Endothelial cell of umbilical vein (primary cell): ENCODE measurements at regions not wholly inside any gene's neighbourhood (a gene's known extent, or its start where the extent isn't known, plus 50 kb on each side); places are given as distances from the start of the nearest gene placed in this dataset.

Source experiments
- BruUV-seq: library from RNA; stranded (reverse); fragments of 400-500 nt; replicated peaks from 2 replicates; lab custom pipeline; 2021; lab: Mats Ljungman, UMichigan
- CTCF ChIA-PET: fragments of 300-600, 350-600 bp; sonication (Branson Sonifier 250); formaldehyde crosslinking; loops from one replicate; lab custom pipeline; 2021; ENCODE audit warnings: antibody characterized with exemption, inconsistent platforms; lab: Charles Lee
- POLR2A ChIA-PET: fragments of 300-600, 350-600 bp; sonication (Branson Sonifier 250); formaldehyde crosslinking; loops from one replicate; lab custom pipeline; 2021; ENCODE audit warnings: antibody characterized with exemption, inconsistent platforms; lab: Charles Lee
- DNase-seq: peaks from one replicate; pipeline ENCODE4 v3.0.0-alpha.2; 2011; ENCODE audit warnings: low read depth, low spot score
- FAIRE-seq: peaks from 2 replicates; lab custom pipeline; 2011; peaks lifted over from hg19 to GRCh38; lab: Jason Lieb, UNC
- H2AFZ ChIP-seq: 2 replicates; pipeline ENCODE4 v1.6.0; 2012; ENCODE audit warnings: low read depth, low read length, control low read depth, inconsistent platforms
- H3K27ac ChIP-seq: 2 replicates; pipeline ENCODE4 v1.5.1; 2011; ENCODE audit warnings: low read depth, mild to moderate bottlenecking, control low read depth, low read length, moderate library complexity; ENCODE audit not compliant: insufficient read depth
- H3K27me3 ChIP-seq, 2 experiments: 2 replicates each; pipeline versions ENCODE4 v1.6.0 to v1.6.1; 2011; ENCODE audit warnings: low read length in 2 of 2, mixed read lengths in 1 of 2; ENCODE audit not compliant: control insufficient read depth in 2 of 2, insufficient read depth in 2 of 2
- H3K36me3 ChIP-seq, 2 experiments: 2 replicates in 1 of 2; 3 replicates in 1 of 2; pipeline ENCODE4 v1.5.1; 2011; ENCODE audit warnings: low read length in 2 of 2, mild to moderate bottlenecking in 1 of 2, moderate library complexity in 1 of 2; ENCODE audit not compliant: control insufficient read depth in 2 of 2, insufficient read depth in 2 of 2; ENCODE audit errors: extremely low read depth in 1 of 2
- H3K4me1 ChIP-seq: 3 replicates; pipeline ENCODE4 v1.5.1; 2011; ENCODE audit warnings: mild to moderate bottlenecking, low read length; ENCODE audit not compliant: control insufficient read depth, insufficient read depth; ENCODE audit errors: extremely low read depth
- H3K4me2 ChIP-seq: 2 replicates; pipeline ENCODE4 v1.6.1; 2011; ENCODE audit warnings: low read length, control low read depth, mixed read lengths; ENCODE audit not compliant: insufficient read depth
- H3K4me3 ChIP-seq, 3 experiments: fragments of 200-600 bp in 1 of 3; sonication (generic), shearing (Covaris generic) in 1 of 3; replicated peaks in 1 of 3; 2 replicates each; pipeline ENCODE4 v1.5.1; 2011 to 2016; ENCODE audit warnings: control low read depth in 3 of 3, low read length in 3 of 3, mild to moderate bottlenecking in 2 of 3, inconsistent platforms in 1 of 3, low read depth in 1 of 3, moderate library complexity in 1 of 3; ENCODE audit not compliant: insufficient read depth in 1 of 3
- H3K79me2 ChIP-seq: 2 replicates; pipeline ENCODE4 v1.6.0; 2012; ENCODE audit warnings: low read length, inconsistent platforms; ENCODE audit not compliant: control insufficient read depth, insufficient read depth
- H3K9ac ChIP-seq: replicated peaks from 2 replicates; pipeline ENCODE3; 2011; ENCODE audit warnings: low read length, control low read depth; ENCODE audit not compliant: insufficient read depth; ENCODE audit errors: extremely low read depth
- H3K9me1 ChIP-seq: replicated peaks from 3 replicates; pipeline ENCODE4 v1.6.0; 2011; ENCODE audit warnings: mild to moderate bottlenecking, low read length; ENCODE audit not compliant: control insufficient read depth, insufficient read depth; ENCODE audit errors: extremely low read depth
- H3K9me3 ChIP-seq: replicated peaks from 2 replicates; pipeline ENCODE4 v1.5.1; 2012; ENCODE audit warnings: low read length, inconsistent platforms; ENCODE audit not compliant: control insufficient read depth, insufficient read depth
- H4K20me1 ChIP-seq: replicated peaks from 2 replicates; pipeline ENCODE3; 2011; ENCODE audit warnings: mild to moderate bottlenecking, low read length; ENCODE audit not compliant: control insufficient read depth, insufficient read depth; ENCODE audit errors: extremely low read depth
- EZH2 ChIP-seq: IDR thresholded peaks from 2 replicates; pipeline ENCODE4 v1.6.1; 2012; ENCODE audit warnings: borderline replicate concordance, low read depth, mild to moderate bottlenecking, moderate library complexity, low read length, inconsistent platforms; ENCODE audit not compliant: severe bottlenecking
- FOS ChIP-seq: IDR thresholded peaks from 2 replicates; pipeline ENCODE4 v1.6.1; 2011; ENCODE audit warnings: mild to moderate bottlenecking, low read length, moderate library complexity, borderline replicate concordance; ENCODE audit not compliant: insufficient read depth
- GATA2 ChIP-seq: IDR thresholded peaks from 2 replicates; pipeline ENCODE4 v1.7.0; 2011; ENCODE audit warnings: low read depth, mild to moderate bottlenecking, moderate library complexity, mixed read lengths, low read length; ENCODE audit not compliant: insufficient read length, insufficient read depth
- JUN ChIP-seq: IDR thresholded peaks from 2 replicates; pipeline ENCODE4 v1.6.1; 2011; ENCODE audit warnings: borderline replicate concordance, low read depth; ENCODE audit not compliant: insufficient read length, insufficient read depth
- MYC ChIP-seq: IDR thresholded peaks from one replicate; pipeline ENCODE4 v1.6.1; 2011; ENCODE audit warnings: mild to moderate bottlenecking, low read depth, low read length
- POLR2A ChIP-seq: IDR thresholded peaks from 2 replicates; pipeline ENCODE4 v1.6.1; 2012; ENCODE audit warnings: low read depth, mild to moderate bottlenecking, control low read depth, low read length
- POLR2AphosphoS5 ChIP-seq: IDR thresholded peaks from 2 replicates; pipeline ENCODE4 v1.6.1; 2012; ENCODE audit warnings: low read depth, mild to moderate bottlenecking, control low read depth, low read length, moderate library complexity; ENCODE audit not compliant: insufficient read depth
- dilution Hi-C: fragments of 300-500 bp; cut with MboI; formaldehyde crosslinking; loops from one replicate; pipeline ENCODE4 v1.15.0; 2019; ENCODE audit warnings: low sequenced_read_pairs; ENCODE audit not compliant: extremely low pct_ligation_motif_present
- intact Hi-C: fragments of 100-400 bp; cut with micrococcal nuclease; formaldehyde crosslinking; loops from one replicate; pipeline ENCODE4 v1.10.0; 2022
- TF ChIP-seq, protein P1 (sequence below), 2 donors: IDR thresholded peaks; 1 replicate in 1 of 2; 2 replicates in 1 of 2; pipeline ENCODE4 v1.5.1; 2011; ENCODE audit warnings: low read length in 2 of 2, mild to moderate bottlenecking in 2 of 2, moderate library complexity in 2 of 2, control low read depth in 1 of 2, inconsistent platforms in 1 of 2, low read depth in 1 of 2; ENCODE audit not compliant: insufficient read depth in 1 of 2; ENCODE audit errors: extremely low read depth in 1 of 2
- TF ChIP-seq, protein P2 (sequence below): IDR thresholded peaks from 2 replicates; pipeline ENCODE4 v1.6.1; 2011; ENCODE audit not compliant: insufficient read depth, insufficient read length

DNA sequence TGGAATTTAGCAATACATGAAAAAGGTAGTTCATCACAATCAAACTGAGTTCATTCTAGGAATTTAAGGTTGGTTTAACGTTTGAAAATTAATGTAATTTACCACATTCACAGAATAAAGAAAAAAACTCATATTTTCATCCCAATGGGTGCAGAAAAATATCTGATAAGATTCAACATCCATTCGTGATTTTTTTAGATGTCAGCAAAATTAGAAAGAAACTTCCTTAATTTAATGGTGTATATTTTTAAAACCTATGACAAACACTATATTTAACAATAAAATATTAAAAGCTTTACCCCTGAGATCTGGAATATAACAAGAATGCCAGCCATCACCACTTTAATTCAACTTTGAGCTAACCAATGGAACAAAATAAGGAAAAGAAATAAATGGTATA lies 208.7 kb upstream of the CHAC2 start:
- H3K4me3 ChIP-seq, result no peak overlapping the region
- no TSS peak for BruUV-seq
- ChIA-PET CTCF (no interaction called here), POLR2A (no interaction called here)
- TF ChIP-seq JUN (no peak), MYC (no peak), GATA2 (no peak), POLR2AphosphoS5 (no peak), EZH2 (no peak), FOS (no peak), POLR2A (no peak)
- TF ChIP-seq, protein P1, sequence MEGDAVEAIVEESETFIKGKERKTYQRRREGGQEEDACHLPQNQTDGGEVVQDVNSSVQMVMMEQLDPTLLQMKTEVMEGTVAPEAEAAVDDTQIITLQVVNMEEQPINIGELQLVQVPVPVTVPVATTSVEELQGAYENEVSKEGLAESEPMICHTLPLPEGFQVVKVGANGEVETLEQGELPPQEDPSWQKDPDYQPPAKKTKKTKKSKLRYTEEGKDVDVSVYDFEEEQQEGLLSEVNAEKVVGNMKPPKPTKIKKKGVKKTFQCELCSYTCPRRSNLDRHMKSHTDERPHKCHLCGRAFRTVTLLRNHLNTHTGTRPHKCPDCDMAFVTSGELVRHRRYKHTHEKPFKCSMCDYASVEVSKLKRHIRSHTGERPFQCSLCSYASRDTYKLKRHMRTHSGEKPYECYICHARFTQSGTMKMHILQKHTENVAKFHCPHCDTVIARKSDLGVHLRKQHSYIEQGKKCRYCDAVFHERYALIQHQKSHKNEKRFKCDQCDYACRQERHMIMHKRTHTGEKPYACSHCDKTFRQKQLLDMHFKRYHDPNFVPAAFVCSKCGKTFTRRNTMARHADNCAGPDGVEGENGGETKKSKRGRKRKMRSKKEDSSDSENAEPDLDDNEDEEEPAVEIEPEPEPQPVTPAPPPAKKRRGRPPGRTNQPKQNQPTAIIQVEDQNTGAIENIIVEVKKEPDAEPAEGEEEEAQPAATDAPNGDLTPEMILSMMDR (IDR thresholded peaks at IDR 0.05; ENCODE audit: extremely low read depth in 1 of 2, insufficient read depth in 1 of 2, low read depth in 1 of 2, low read length in 2 of 2), result no peak
- TF ChIP-seq, protein P2, sequence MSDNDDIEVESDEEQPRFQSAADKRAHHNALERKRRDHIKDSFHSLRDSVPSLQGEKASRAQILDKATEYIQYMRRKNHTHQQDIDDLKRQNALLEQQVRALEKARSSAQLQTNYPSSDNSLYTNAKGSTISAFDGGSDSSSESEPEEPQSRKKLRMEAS, result no peak
- no peak for FAIRE-seq
- no peak for DNase-seq
- no peak overlapping the region for H2AFZ ChIP-seq
- no peaks in the 10 kb centered on the region for H3K4me1 ChIP-seq
- H3K9ac ChIP-seq, result no peak overlapping the region
- intact Hi-C loops (no loop called here), dilution Hi-C loops (no loop called here)
- H3K27ac ChIP-seq, result no peak overlapping the region
- no peaks in the 10 kb centered on the region for H3K9me3 ChIP-seq
- H3K4me2 ChIP-seq, result no peak overlapping the region
- no peaks in the 10 kb centered on the region for H3K9me1 ChIP-seq
- no peaks in the 10 kb centered on the region for H3K79me2 ChIP-seq
- no peaks in the 10 kb centered on the region for H4K20me1 ChIP-seq
- H3K27me3 ChIP-seq, result no peaks in the 10 kb centered on the region
- no peaks in the 10 kb centered on the region for H3K36me3 ChIP-seq
